H9 (cell line): ENCODE measurements at regions not wholly inside any gene's neighbourhood (a gene's known extent, or its start where the extent isn't known, plus 50 kb on each side); places are given as distances from the start of the nearest gene placed in this dataset.

Experiments used
- DNase-seq: peaks from one replicate; pipeline ENCODE4 v3.0.0-alpha.2; 2017
- H2AFZ ChIP-seq: one replicate; pipeline ENCODE4 v1.6.1; 2013; ENCODE audit warnings: mild to moderate bottlenecking, low read length, control low read depth, moderate library complexity
- H2AK5ac ChIP-seq: 2 replicates; pipeline ENCODE4 v1.6.1; 2013; ENCODE audit warnings: low read length, control low read depth, mixed read lengths; ENCODE audit not compliant: insufficient read length
- H2BK120ac ChIP-seq: one replicate; pipeline ENCODE4 v1.6.1; 2013; ENCODE audit warnings: low read depth, mild to moderate bottlenecking, low read length, control low read depth, inconsistent platforms; ENCODE audit not compliant: poor library complexity, severe bottlenecking
- H2BK12ac ChIP-seq: 2 replicates; pipeline ENCODE4 v1.6.1; 2013; ENCODE audit warnings: low read length, control low read depth, mixed read lengths, low read depth; ENCODE audit not compliant: insufficient read length
- H2BK15ac ChIP-seq: 2 replicates; pipeline ENCODE4 v1.6.1; 2013; ENCODE audit warnings: low read depth, low read length, control low read depth
- H2BK20ac ChIP-seq: one replicate; pipeline ENCODE4 v1.6.1; 2013; ENCODE audit warnings: low read depth, mild to moderate bottlenecking, low read length, control low read depth, inconsistent platforms; ENCODE audit not compliant: poor library complexity, severe bottlenecking
- H2BK5ac ChIP-seq: 2 replicates; pipeline ENCODE4 v1.6.1; 2013; ENCODE audit warnings: low read length, control low read depth, mixed read lengths; ENCODE audit not compliant: insufficient read length
- H3K14ac ChIP-seq: 2 replicates; pipeline ENCODE4 v1.6.1; 2013; ENCODE audit warnings: low read length, control low read depth; ENCODE audit not compliant: insufficient read depth
- H3K18ac ChIP-seq: 2 replicates; pipeline ENCODE4 v1.6.1; 2013; ENCODE audit warnings: low read depth, mild to moderate bottlenecking, mixed read lengths, low read length, control low read depth; ENCODE audit not compliant: insufficient read length
- H3K23ac ChIP-seq: 2 replicates; pipeline ENCODE4 v1.6.1; 2013; ENCODE audit warnings: low read length, control low read depth, mixed read lengths, low read depth; ENCODE audit not compliant: insufficient read length
- H3K23me2 ChIP-seq: 2 replicates; pipeline ENCODE4 v1.6.1; 2013; ENCODE audit warnings: low read depth, mild to moderate bottlenecking, mixed read lengths, low read length, control low read depth; ENCODE audit not compliant: insufficient read length, poor library complexity, severe bottlenecking
- H3K27ac ChIP-seq: 2 replicates; pipeline ENCODE4 v1.5.1; 2013; ENCODE audit warnings: low read length, control low read depth, mixed read lengths, low read depth; ENCODE audit not compliant: insufficient read length
- H3K27me3 ChIP-seq: 2 replicates; pipeline ENCODE4 v1.6.1; 2013; ENCODE audit warnings: low read length, control low read depth, inconsistent platforms; ENCODE audit not compliant: insufficient read depth
- H3K4ac ChIP-seq: 2 replicates; pipeline ENCODE4 v1.6.1; 2013; ENCODE audit warnings: low read depth, mild to moderate bottlenecking, control low read depth, inconsistent platforms, low read length, moderate library complexity
- H3K4me1 ChIP-seq: 2 replicates; pipeline ENCODE4 v1.6.1; 2013; ENCODE audit warnings: low read length, control low read depth, inconsistent platforms; ENCODE audit not compliant: insufficient read depth
- H3K4me2 ChIP-seq: 2 replicates; pipeline ENCODE4 v1.6.1; 2013; ENCODE audit warnings: low read length, control low read depth, mixed read lengths; ENCODE audit not compliant: insufficient read length, insufficient read depth
- H3K56ac ChIP-seq: 2 replicates; pipeline ENCODE4 v1.6.1; 2013; ENCODE audit warnings: low read depth, mild to moderate bottlenecking, mixed read lengths, low read length, control low read depth; ENCODE audit not compliant: insufficient read length
- H3K79me1 ChIP-seq: 2 replicates; pipeline ENCODE4 v1.6.1; 2013; ENCODE audit warnings: low read depth, mild to moderate bottlenecking, moderate library complexity, low read length, control low read depth, inconsistent platforms; ENCODE audit not compliant: insufficient read depth, poor library complexity, severe bottlenecking
- H3K79me2 ChIP-seq: 2 replicates; pipeline ENCODE4 v1.6.1; 2013; ENCODE audit warnings: low read length, control low read depth, inconsistent platforms; ENCODE audit not compliant: insufficient read depth
- H3K9ac ChIP-seq: 2 replicates; pipeline ENCODE4 v1.6.1; 2013; ENCODE audit warnings: low read length, control low read depth, mixed read lengths; ENCODE audit not compliant: insufficient read length; ENCODE audit errors: extremely low read depth
- H3K9me3 ChIP-seq: one replicate; pipeline ENCODE4 v1.6.1; 2013; ENCODE audit warnings: low read depth, low read length, inconsistent platforms; ENCODE audit not compliant: control insufficient read depth
- H3T11ph ChIP-seq: one replicate; pipeline ENCODE4 v1.6.1; 2013; ENCODE audit warnings: mild to moderate bottlenecking, low read length, control low read depth, inconsistent platforms
- H4K20me1 ChIP-seq: one replicate; pipeline ENCODE4 v1.6.1; 2013; ENCODE audit not compliant: control insufficient read depth, insufficient read length, insufficient read depth
- H4K5ac ChIP-seq: 2 replicates; pipeline ENCODE4 v1.6.1; 2013; ENCODE audit warnings: low read depth, mild to moderate bottlenecking, mixed read lengths, low read length, control low read depth; ENCODE audit not compliant: insufficient read length
- H4K8ac ChIP-seq: replicated peaks from 2 replicates; pipeline ENCODE4 v1.6.1; 2013; ENCODE audit warnings: low read length, control low read depth, mixed read lengths, low read depth; ENCODE audit not compliant: insufficient read length
- H4K91ac ChIP-seq: 2 replicates; pipeline ENCODE4 v1.6.1; 2013; ENCODE audit warnings: low read depth, mild to moderate bottlenecking, moderate library complexity, mixed read lengths, low read length, control low read depth; ENCODE audit not compliant: insufficient read length
- H3K27ac Mint-ChIP-seq, 3 experiments: 2 replicates in 2 of 3; 3 replicates in 1 of 3; pipeline ENCODE4 v1.8.0; 2020 to 2021; ENCODE audit warnings: mixed read lengths in 3 of 3, mild to moderate bottlenecking in 1 of 3, moderate library complexity in 1 of 3
- H3K27me3 Mint-ChIP-seq: 2 replicates; pipeline ENCODE4 v1.8.0; 2021; ENCODE audit warnings: low read depth, mild to moderate bottlenecking, moderate library complexity, mixed read lengths
- H3K36me3 Mint-ChIP-seq, 3 experiments: 2 replicates in 2 of 3; 3 replicates in 1 of 3; pipeline ENCODE4 v1.8.0; 2020 to 2021; ENCODE audit warnings: low read depth in 3 of 3, mixed read lengths in 3 of 3; ENCODE audit not compliant: insufficient read depth in 1 of 3
- H3K4me1 Mint-ChIP-seq, 2 experiments: 2 replicates each; pipeline ENCODE4 v1.8.0; 2020; ENCODE audit warnings: mixed read lengths in 2 of 2
- H3K4me3 Mint-ChIP-seq, 2 experiments: 2 replicates in 1 of 2; 3 replicates in 1 of 2; pipeline ENCODE4 v1.8.0; 2020 to 2021; ENCODE audit warnings: mild to moderate bottlenecking in 2 of 2, mixed read lengths in 2 of 2, moderate library complexity in 1 of 2
- H3K9me3 Mint-ChIP-seq, 2 experiments: 2 replicates in 1 of 2; 3 replicates in 1 of 2; pipeline ENCODE4 v1.8.0; 2020; ENCODE audit warnings: mild to moderate bottlenecking in 2 of 2, mixed read lengths in 2 of 2, moderate library complexity in 1 of 2
- CTCF ChIP-seq: fragments of 200-600 bp; sonication (generic); conservative IDR thresholded peaks from 3 replicates; pipeline ENCODE4 v1.8.0; 2021; ENCODE audit warnings: antibody characterized with exemption, mild to moderate bottlenecking
- WGBS: extraction: QIAGEN DNeasy Blood & Tissue Kit; methylation state at CpG from one replicate; pipeline ENCODE4 v1.1.7; 2013; ENCODE audit warnings: missing lambda C conversion rate, low lambda C conversion rate, mixed read lengths; ENCODE audit not compliant: insufficient read length; ENCODE audit errors: extremely low coverage; 5-methylcytosine and 5-hydroxymethylcytosine counted together

GRCh38 chr2:39595116-39595515 is 70.6 kb upstream of the TMEM178A start:
- Histone ChIP-seq H4K91ac (no peak overlapping the region), H3K23me2 (peaks cover 3% of the 10 kb centered on the region), H3K18ac (no peak overlapping the region), H3K27me3 (no peaks in the 10 kb centered on the region), H3K27ac (no peak overlapping the region), H3K79me1 (no peaks in the 10 kb centered on the region), H2BK12ac (no peak overlapping the region), H2BK120ac (no peak overlapping the region), H3K23ac (no peak overlapping the region), H4K20me1 (no peaks in the 10 kb centered on the region), H3K9ac (no peak overlapping the region), H3T11ph (no peak overlapping the region), H3K14ac (no peak overlapping the region), H3K4me2 (no peak overlapping the region), H3K79me2 (no peaks in the 10 kb centered on the region), H2BK5ac (no peak overlapping the region), H3K4ac (no peak overlapping the region), H2BK20ac (no peak overlapping the region), H2AFZ (no peak overlapping the region), H2AK5ac (no peak overlapping the region), H3K56ac (no peak overlapping the region), H4K5ac (no peak overlapping the region), H3K4me1 (peaks cover 3% of the 10 kb centered on the region; the same call in 1 of the 2 replicates), H4K8ac (no peak overlapping the region), H2BK15ac (no peak overlapping the region), H3K9me3 (no peaks in the 10 kb centered on the region)
- Mint-ChIP-seq H3K36me3 (no peaks in the 10 kb centered on the region; a peak in 1 of 7 replicates), H3K27ac (no peak overlapping the region; a peak in 1 of 7 replicates), H3K9me3 (0 out of 5 replicates have a peak, but pooled peaks cover 0 to 2% of the 10 kb centered on the region in 2 experiments), H3K4me3 (no peak overlapping the region), H3K27me3 (no peaks in the 10 kb centered on the region), H3K4me1 (peaks cover 14 to 23% of the 10 kb centered on the region in 2 experiments)
- DNase-seq: no peak
- TF ChIP-seq CTCF: no peak
- WGBS: no CpG with 5 or more reads among the region's 1 CpG
